ENCODE measurements at regions not wholly inside any gene's neighbourhood (a gene's known extent, or its start where the extent isn't known, plus 50 kb on each side); places are given as distances from the start of the nearest gene placed in this dataset.

DNA sequence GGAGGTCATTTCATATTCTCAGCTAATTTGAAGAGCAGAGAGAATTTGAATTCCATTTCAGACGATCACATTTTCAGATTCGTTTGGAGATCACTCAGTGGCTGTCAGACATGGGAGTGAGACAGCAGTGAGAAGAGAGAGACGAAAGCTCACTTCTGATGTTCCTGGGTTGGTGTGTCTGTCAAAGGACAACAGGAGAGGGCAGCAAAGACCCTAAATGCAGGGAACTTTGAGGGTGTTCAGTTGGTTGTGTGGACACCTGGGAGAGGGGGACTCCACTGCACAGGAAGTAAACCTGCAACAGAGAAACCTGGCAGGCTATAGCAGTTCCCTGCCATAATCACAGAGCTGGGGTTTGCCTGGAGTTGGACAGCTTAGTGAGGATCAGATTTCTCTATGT is 675.1 kb downstream of the SQOR start:
- no peak for DNase-seq (ENCODE audit: low read depth, low spot score)

GRCh38 chr15:46312133-46312740 is 677.4 kb downstream of the SQOR start:
- DNase-seq (ENCODE audit: low read depth, low spot score): no peak

DNA sequence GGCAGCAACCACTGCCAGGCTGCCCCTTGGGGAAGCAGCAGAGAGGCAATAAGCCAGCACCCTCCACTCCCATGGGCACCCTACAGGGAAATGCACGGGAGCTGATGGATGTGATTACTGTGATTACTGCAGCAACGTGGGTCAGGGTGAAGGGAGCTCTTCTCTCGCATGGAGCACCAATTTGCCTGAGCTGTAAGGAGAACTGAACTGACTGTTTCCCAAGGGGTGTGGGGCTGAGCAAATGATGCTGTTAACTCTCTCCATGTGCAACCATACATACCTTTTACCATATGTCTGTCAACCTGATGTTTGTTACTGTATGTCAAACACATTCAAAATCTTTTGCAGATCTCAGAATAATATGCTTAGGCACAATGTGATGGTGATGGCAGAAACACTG is 680.6 kb downstream of the SQOR start:
- DNase-seq (ENCODE audit: low read depth, low spot score): no peak

- DNase-seq (ENCODE audit: low read depth, low spot score): no peak
These were observed 681.2 kb downstream of the SQOR start for GRCh38 chr15:46316024-46316423.

DNA sequence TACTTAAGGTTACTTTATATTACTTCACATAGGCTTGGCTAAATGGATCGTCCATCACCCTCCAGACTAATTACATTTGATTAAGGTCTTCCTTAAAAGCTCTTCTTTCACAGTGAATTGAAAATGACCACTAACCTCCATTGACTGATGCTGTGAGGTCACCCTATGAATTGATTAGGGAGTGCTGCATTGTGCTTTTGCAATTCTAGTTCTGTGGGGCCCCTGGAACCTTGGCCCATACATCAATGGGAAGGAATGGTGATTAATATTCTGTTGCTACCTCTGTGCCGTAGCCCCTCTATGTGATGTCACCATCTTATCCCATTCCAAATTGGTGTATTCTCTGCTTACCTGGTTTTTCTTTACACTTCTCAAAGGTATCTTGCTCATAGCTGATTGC is 682.2 kb downstream of the SQOR start:
- no peak for DNase-seq (ENCODE audit: low read depth, low spot score)

DNA sequence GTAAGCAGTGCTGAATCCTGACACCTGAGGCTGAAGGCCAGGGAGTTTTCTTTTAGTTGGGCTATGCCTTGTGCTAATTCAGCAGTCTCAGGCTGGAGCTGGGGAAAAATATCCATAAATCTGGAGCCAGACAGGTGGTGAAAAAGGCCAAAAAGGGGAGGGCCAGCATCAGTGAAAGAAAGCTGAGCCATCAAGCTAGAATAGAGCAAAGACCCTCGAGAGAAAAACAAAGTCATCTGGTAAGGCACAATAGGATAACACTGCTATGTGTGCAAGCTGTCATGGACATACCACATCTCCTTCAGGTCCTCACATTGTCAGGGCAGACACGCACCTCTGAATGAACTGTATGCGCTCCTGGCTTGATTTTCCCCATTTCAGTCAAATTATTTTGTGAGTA is 687.9 kb downstream of the SQOR start:
- no peak for DNase-seq (ENCODE audit: low read depth, low spot score)

GRCh38 chr15:46326173-46326572 is 691.3 kb downstream of the SQOR start:
- DNase-seq (ENCODE audit: low read depth, low spot score): no peak

DNA sequence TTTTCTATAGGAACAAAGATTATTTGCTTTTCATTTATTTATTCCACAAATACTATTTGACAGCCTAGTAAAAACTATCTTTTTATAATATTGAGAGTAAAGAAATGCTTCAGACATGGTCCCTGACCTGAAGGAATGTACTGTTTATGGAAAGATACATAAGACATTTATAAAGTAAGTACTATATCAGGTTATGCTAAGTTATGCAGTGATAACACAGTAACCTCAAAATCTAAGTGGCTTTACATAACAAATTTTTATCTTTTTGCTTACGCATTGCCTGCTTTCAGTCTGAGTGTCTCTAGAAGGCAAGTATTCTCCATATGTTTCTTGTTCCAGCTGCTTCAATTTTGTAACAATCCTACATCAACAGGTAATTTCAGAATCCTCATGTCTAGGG is 694.0 kb downstream of the SQOR start:
- DNase-seq (ENCODE audit: low read depth, low spot score): no peak

DNA sequence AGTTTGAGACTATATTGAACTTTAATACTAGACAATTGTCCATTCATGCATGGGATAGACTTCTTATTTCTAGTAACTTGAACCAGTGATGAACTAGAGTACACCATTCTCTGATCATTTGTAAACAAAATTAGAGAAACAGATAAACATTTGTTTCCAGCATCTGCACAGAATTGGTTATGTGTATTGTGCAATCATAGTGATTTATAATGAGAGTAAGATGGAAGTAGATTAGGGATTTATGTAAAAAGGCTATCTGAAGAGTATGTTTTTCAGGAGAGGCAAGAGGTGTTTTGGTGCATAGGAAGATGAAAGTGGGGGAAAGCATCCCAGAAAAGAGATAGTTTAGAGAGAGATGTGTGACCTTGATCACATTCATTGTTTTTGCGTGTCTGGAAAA is 695.0 kb downstream of the SQOR start:
- DNase-seq (ENCODE audit: low read depth, low spot score): no peak

DNA sequence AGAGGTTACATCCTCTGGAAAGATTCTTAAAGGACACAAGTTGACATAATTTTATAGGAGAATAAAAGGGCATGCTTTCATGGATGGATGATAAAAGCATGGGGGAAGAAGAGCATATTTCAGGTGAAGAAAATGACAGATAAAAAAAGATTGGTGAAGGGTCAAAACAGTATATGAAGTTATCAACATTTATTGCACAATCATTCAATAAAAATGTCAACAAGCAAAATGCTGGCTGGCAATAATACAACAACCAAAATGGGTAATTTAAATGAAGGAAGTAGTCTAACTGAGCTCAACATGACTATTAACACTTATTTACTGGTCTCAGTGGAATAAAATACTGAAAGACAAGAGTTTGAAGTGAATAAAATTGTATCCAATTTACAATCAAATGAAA is 696.7 kb downstream of the SQOR start:
- no peak for DNase-seq (ENCODE audit: low read depth, low spot score)

GRCh38 chr15:46343196-46343935 is 708.5 kb downstream of the SQOR start:
- DNase-seq (ENCODE audit: low read depth, low spot score): no peak

- no peak for DNase-seq (ENCODE audit: low read depth, low spot score)
These were observed 709.4 kb downstream of the SQOR start for GRCh38 chr15:46344115-46344724.

GRCh38 chr15:46344915-46345314 is 710.1 kb downstream of the SQOR start:
- DNase-seq (ENCODE audit: low read depth, low spot score): no peak

GRCh38 chr15:46354443-46354842 is 719.6 kb downstream of the SQOR start:
- DNase-seq (ENCODE audit: low read depth, low spot score): no peak

- DNase-seq (ENCODE audit: low read depth, low spot score): no peak
These were observed 730.7 kb downstream of the SQOR start for GRCh38 chr15:46365572-46365971.

DNA sequence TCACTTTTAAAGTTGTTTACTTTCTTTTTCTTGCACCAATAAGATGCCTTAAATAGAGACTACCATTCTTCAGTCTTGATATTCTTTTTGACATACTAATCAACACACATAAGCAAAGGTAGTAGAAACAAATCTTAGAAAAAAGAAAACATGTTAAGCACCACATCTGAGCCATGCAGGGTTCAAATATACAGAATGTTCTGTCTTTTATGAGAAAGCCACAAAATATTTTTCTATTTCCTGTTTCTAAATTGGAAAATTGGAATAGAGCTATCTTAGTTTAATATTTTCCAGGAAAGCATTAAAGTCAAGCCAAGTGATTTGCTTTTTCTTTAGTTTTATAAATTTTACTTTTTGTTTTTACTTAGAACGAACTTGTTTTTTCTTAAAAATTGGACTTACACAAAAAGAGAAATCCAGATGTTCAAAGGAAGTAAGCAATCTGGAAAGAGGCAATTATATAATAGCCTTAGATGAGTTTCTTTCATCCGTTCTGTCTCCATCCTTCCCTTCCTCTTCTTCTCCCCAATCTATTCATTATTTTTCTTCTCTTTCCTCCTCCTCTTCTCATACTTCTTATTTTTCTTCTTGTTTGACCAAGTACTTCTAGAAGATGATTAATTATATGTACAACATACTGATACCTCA is 731.7 kb downstream of the SQOR start:
- DNase-seq (ENCODE audit: low read depth, low spot score): no peak

GRCh38 chr15:46383978-46384377 is 749.1 kb downstream of the SQOR start:
- no peak for DNase-seq (ENCODE audit: low read depth, low spot score)

DNA sequence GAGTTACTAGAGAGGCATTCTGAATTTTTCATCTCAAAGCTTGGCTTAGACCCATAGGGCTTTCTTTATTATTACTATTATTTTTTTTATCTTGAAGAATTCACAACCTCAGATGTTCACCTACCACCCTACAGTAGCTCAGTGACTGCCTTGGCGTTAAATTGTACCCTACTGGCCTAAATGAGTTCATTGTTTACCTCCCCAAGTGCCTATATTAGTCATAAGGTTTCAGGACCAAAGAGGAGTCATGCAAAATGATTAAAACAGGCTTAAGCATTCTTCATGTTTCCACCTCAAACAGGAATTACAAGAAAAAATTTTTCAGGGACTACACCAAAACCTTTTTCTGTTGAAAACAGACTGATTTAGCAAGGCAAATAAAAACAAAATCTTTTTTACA is 751.5 kb downstream of the SQOR start:
- DNase-seq (ENCODE audit: low read depth, low spot score): no peak

GRCh38 chr15:46389739-46390138 is 754.9 kb downstream of the SQOR start:
- DNase-seq (ENCODE audit: low read depth, low spot score): no peak

DNA sequence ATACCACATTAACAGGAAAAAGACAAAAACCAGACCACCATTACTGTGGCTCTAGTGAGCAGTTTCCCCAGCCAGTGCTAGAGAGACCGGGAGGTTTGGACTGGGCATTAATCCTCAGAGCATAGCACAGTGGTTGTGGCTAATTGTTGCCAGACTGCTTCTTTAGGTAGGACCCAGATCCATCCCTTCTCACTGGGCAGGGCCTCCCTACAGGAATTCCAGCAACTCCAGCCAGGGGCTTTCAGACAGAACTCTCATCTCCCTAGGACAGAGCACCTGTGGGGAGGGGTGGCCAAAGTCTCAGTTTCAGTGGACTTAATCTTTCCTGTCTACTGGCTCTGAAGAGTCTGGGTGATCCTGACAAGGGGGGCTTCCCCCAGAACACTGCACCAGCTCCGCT is 759.6 kb downstream of the SQOR start:
- DNase-seq (ENCODE audit: low read depth, low spot score): no peak

GRCh38 chr15:46408312-46408711 is 773.5 kb downstream of the SQOR start:
- DNase-seq (ENCODE audit: low read depth, low spot score): no peak

GRCh38 chr15:46409841-46410301 is 775.0 kb downstream of the SQOR start:
- DNase-seq (ENCODE audit: low read depth, low spot score): no peak

DNA sequence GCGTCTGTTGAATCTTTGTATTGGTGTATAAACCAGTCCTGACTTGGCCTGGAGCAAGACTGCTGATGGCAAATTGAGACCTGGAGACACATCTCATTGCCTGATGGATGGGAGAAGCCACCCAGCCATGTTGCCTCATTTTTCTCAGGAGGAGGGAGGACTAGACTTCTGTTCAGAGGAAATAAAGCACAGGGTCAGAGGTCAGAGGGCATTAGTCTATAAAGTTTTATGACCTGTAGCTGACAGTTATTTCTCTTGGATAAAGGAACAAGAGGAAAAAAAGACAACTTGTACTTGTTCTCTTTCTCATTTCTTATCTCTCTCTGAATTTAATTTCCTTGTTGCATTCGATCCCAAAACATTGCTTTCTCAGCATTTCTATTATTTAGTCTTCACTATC is 775.9 kb downstream of the SQOR start:
- DNase-seq (ENCODE audit: low read depth, low spot score): no peak

Data from brain pericyte (primary cell).